H1 (cell line): ENCODE measurements at regions not wholly inside any gene's neighbourhood (a gene's known extent, or its start where the extent isn't known, plus 50 kb on each side); places are given as distances from the start of the nearest gene placed in this dataset.

ENCODE experiments used
- CTCF ChIA-PET: fragments of 300-600 bp; sonication (Branson Sonifier 250); formaldehyde crosslinking; loops from one replicate; lab custom pipeline; 2021; ENCODE audit not compliant: partially characterized antibody; lab: Charles Lee
- POLR2A ChIA-PET: fragments of 300-600 bp; sonication (Branson Sonifier 250); formaldehyde crosslinking; loops from one replicate; lab custom pipeline; 2021; ENCODE audit warnings: inconsistent platforms; ENCODE audit not compliant: partially characterized antibody; lab: Charles Lee
- DNase-seq, 2 experiments: peaks; one replicate each; pipeline versions ENCODE4 v3.0.0 to v3.0.0-alpha.2; 2010 to 2022; ENCODE audit warnings: low spot score in 2 of 2, low read depth in 1 of 2, mixed read lengths in 1 of 2
- FAIRE-seq: peaks from 2 replicates; lab custom pipeline; 2011; peaks lifted over from hg19 to GRCh38; lab: Jason Lieb, UNC
- H2AFZ ChIP-seq: 2 replicates; pipeline ENCODE4 v1.8.1; 2012; ENCODE audit warnings: low read length, inconsistent platforms
- H2AK5ac ChIP-seq: 2 replicates; pipeline ENCODE4 v1.6.1; 2013; ENCODE audit warnings: low read depth, low read length
- H2BK120ac ChIP-seq: replicated peaks from 2 replicates; pipeline ENCODE3; 2013; ENCODE audit warnings: low read depth, low read length, inconsistent platforms
- H2BK12ac ChIP-seq: 2 replicates; pipeline ENCODE4 v1.6.1; 2013; ENCODE audit warnings: low read depth, low read length
- H2BK15ac ChIP-seq: 2 replicates; pipeline ENCODE4 v1.6.1; 2013; ENCODE audit warnings: low read length
- H2BK20ac ChIP-seq: 2 replicates; pipeline ENCODE4 v1.6.1; 2013; ENCODE audit warnings: low read length
- H2BK5ac ChIP-seq: 2 replicates; pipeline ENCODE4 v1.6.1; 2013; ENCODE audit warnings: low read depth, low read length
- H3K14ac ChIP-seq: 2 replicates; pipeline ENCODE4 v1.6.1; 2013; ENCODE audit warnings: inconsistent platforms; ENCODE audit not compliant: insufficient read length
- H3K18ac ChIP-seq: 2 replicates; pipeline ENCODE4 v1.6.1; 2013; ENCODE audit warnings: low read length; ENCODE audit errors: extremely low read depth
- H3K23ac ChIP-seq: 2 replicates; pipeline ENCODE4 v1.6.1; 2013; ENCODE audit warnings: inconsistent platforms; ENCODE audit not compliant: insufficient read length
- H3K23me2 ChIP-seq: 2 replicates; pipeline ENCODE4 v1.6.1; 2013; ENCODE audit warnings: low read depth, low read length
- H3K27ac ChIP-seq: 2 replicates; pipeline ENCODE4 v1.6.1; 2011; ENCODE audit warnings: low read depth, low read length, inconsistent platforms
- H3K27me3 ChIP-seq, 4 experiments: replicated peaks in 1 of 4; 1 replicate in 1 of 4; 2 replicates in 3 of 4; pipeline versions ENCODE4 v1.6.1 to v1.8.1; 2011 to 2013; ENCODE audit warnings: low read length in 3 of 4, mild to moderate bottlenecking in 3 of 4, inconsistent platforms in 2 of 4, mixed read lengths in 2 of 4, moderate library complexity in 1 of 4; ENCODE audit not compliant: control insufficient read depth in 3 of 4, insufficient read depth in 3 of 4; ENCODE audit errors: extremely low read depth in 1 of 4
- H3K36me3 ChIP-seq, 4 experiments: 2 replicates each; pipeline versions ENCODE4 v1.6.1 to v1.8.1; 2011 to 2013; ENCODE audit warnings: mild to moderate bottlenecking in 4 of 4, low read length in 3 of 4, moderate library complexity in 2 of 4, control low read depth in 1 of 4, inconsistent platforms in 1 of 4; ENCODE audit not compliant: insufficient read depth in 4 of 4, control insufficient read depth in 2 of 4
- H3K4ac ChIP-seq: replicated peaks from 2 replicates; pipeline ENCODE3; 2013; ENCODE audit warnings: low read length, low read depth, mixed read lengths, inconsistent platforms; ENCODE audit not compliant: insufficient read length
- H3K4me1 ChIP-seq, 4 experiments: replicated peaks in 1 of 4; 1 replicate in 1 of 4; 2 replicates in 3 of 4; pipeline versions ENCODE4 v1.6.1 to v1.8.1; 2011 to 2013; ENCODE audit warnings: low read length in 3 of 4, inconsistent platforms in 2 of 4, mixed read lengths in 1 of 4; ENCODE audit not compliant: insufficient read depth in 4 of 4, control insufficient read depth in 3 of 4
- H3K4me2 ChIP-seq, 2 experiments: 2 replicates each; pipeline versions ENCODE4 v1.6.1 to v1.8.1; 2011 to 2013; ENCODE audit warnings: low read depth in 2 of 2, low read length in 2 of 2, control low read depth in 1 of 2, inconsistent platforms in 1 of 2, mild to moderate bottlenecking in 1 of 2; ENCODE audit not compliant: insufficient read depth in 1 of 2
- H3K4me3 ChIP-seq, 4 experiments: fragments of 200-600, 300-600 bp in 1 of 4; sonication (generic), shearing (Covaris generic), sonication (Bioruptor Twin) in 1 of 4; 2 replicates each; pipeline versions ENCODE4 v1.5.1 to v1.8.1; 2011 to 2016; ENCODE audit warnings: low read length in 4 of 4, low read depth in 3 of 4, control low read depth in 2 of 4, inconsistent platforms in 2 of 4, mild to moderate bottlenecking in 2 of 4, mixed read lengths in 1 of 4, moderate library complexity in 1 of 4; ENCODE audit not compliant: insufficient read depth in 2 of 4; ENCODE audit errors: extremely low read depth in 1 of 4
- H3K56ac ChIP-seq: replicated peaks from 2 replicates; pipeline ENCODE3; 2013; ENCODE audit warnings: low read depth, mild to moderate bottlenecking, mixed read lengths, low read length, inconsistent platforms; ENCODE audit not compliant: insufficient read length
- H3K79me1 ChIP-seq: 2 replicates; pipeline ENCODE4 v1.6.1; 2013; ENCODE audit warnings: low read depth, low read length, control low read depth
- H3K79me2 ChIP-seq, 2 experiments: 2 replicates each; pipeline versions ENCODE4 v1.6.1 to v1.8.1; 2012 to 2013; ENCODE audit warnings: low read length in 2 of 2, mild to moderate bottlenecking in 2 of 2, inconsistent platforms in 1 of 2; ENCODE audit not compliant: insufficient read depth in 2 of 2, control insufficient read depth in 1 of 2
- H3K9ac ChIP-seq, 4 experiments: replicated peaks in 1 of 4; 1 replicate in 1 of 4; 2 replicates in 3 of 4; pipeline versions ENCODE4 v1.6.1 to v1.8.1; 2011 to 2013; ENCODE audit warnings: low read depth in 3 of 4, low read length in 3 of 4, control low read depth in 2 of 4, mild to moderate bottlenecking in 2 of 4, moderate library complexity in 2 of 4, inconsistent platforms in 1 of 4; ENCODE audit errors: extremely low read depth in 1 of 4
- H3K9me3 ChIP-seq, 2 experiments: 2 replicates each; pipeline versions ENCODE4 v1.6.1 to v1.8.1; 2012 to 2013; ENCODE audit warnings: mild to moderate bottlenecking in 2 of 2, moderate library complexity in 2 of 2, control low read depth in 1 of 2, inconsistent platforms in 1 of 2, low read depth in 1 of 2, low read length in 1 of 2, mixed read lengths in 1 of 2; ENCODE audit not compliant: insufficient read depth in 2 of 2
- H4K20me1 ChIP-seq, 2 experiments: replicated peaks in 1 of 2; 2 replicates each; pipeline versions ENCODE3 to v1.8.1; 2011 to 2013; ENCODE audit warnings: inconsistent platforms in 2 of 2, low read length in 2 of 2, mild to moderate bottlenecking in 1 of 2; ENCODE audit not compliant: insufficient read depth in 2 of 2, control insufficient read depth in 1 of 2
- H4K5ac ChIP-seq: 2 replicates; pipeline ENCODE4 v1.6.1; 2013; ENCODE audit warnings: low read length, low read depth, mixed read lengths, inconsistent platforms; ENCODE audit not compliant: insufficient read length
- H4K8ac ChIP-seq: 2 replicates; pipeline ENCODE4 v1.8.0; 2013; ENCODE audit warnings: mild to moderate bottlenecking, moderate library complexity, low read length, inconsistent platforms; ENCODE audit not compliant: insufficient read depth; ENCODE audit errors: extremely low read depth
- H4K91ac ChIP-seq: replicated peaks from 2 replicates; pipeline ENCODE3; 2013; ENCODE audit warnings: low read length, mixed read lengths, inconsistent platforms; ENCODE audit not compliant: insufficient read length
- ASH2L ChIP-seq: fragments of 200-600, 300-600 bp; sonication (generic); IDR thresholded peaks from one replicate; pipeline ENCODE4 v1.7.1; 2017; ENCODE audit warnings: low read length
- BRCA1 ChIP-seq: IDR thresholded peaks from 2 replicates; pipeline ENCODE4 v1.6.1; 2012; ENCODE audit warnings: low read depth, low read length, improper control_type of control experiment
- CBX5 ChIP-seq: fragments of 300-800, 300-1000 bp; sonication (generic); IDR thresholded peaks from 2 replicates; pipeline ENCODE4 v1.7.1; 2016; ENCODE audit warnings: antibody characterized with exemption, low read length, low read depth
- CBX8 ChIP-seq: fragments of 300-800, 300-1000 bp; sonication (generic); IDR thresholded peaks from 2 replicates; pipeline ENCODE4 v1.7.1; 2016; ENCODE audit warnings: low read depth, low read length, borderline replicate concordance
- CHD1 ChIP-seq: IDR thresholded peaks from 2 replicates; pipeline ENCODE4 v1.6.1; 2012; ENCODE audit warnings: low read depth, low read length, improper control_type of control experiment
- CREB1 ChIP-seq: IDR thresholded peaks from 2 replicates; pipeline ENCODE4 v1.6.1; 2012; ENCODE audit warnings: inconsistent platforms
- FOSL1 ChIP-seq: IDR thresholded peaks from 2 replicates; pipeline ENCODE4 v1.6.1; 2011; ENCODE audit warnings: mild to moderate bottlenecking, low read depth, low read length, moderate library complexity; ENCODE audit not compliant: insufficient read depth
- GABPA ChIP-seq: IDR thresholded peaks from 2 replicates; pipeline ENCODE4 v1.6.1; 2011; ENCODE audit warnings: mild to moderate bottlenecking, low read length, moderate library complexity, borderline replicate concordance; ENCODE audit not compliant: insufficient read depth
- HDAC2 ChIP-seq, 2 experiments: fragments of 300-600 bp in 1 of 2; sonication (generic) in 1 of 2; IDR thresholded peaks; 2 replicates each; pipeline ENCODE4 v1.6.1; 2011 to 2012; ENCODE audit warnings: low read depth in 2 of 2, low read length in 2 of 2, mild to moderate bottlenecking in 2 of 2, moderate library complexity in 2 of 2, borderline replicate concordance in 1 of 2, inconsistent platforms in 1 of 2
- JUN ChIP-seq: IDR thresholded peaks from 2 replicates; pipeline ENCODE4 v1.6.1; 2011; ENCODE audit warnings: low read depth, mild to moderate bottlenecking, improper control_type of control experiment, low read length
- NRF1 ChIP-seq: IDR thresholded peaks from 2 replicates; pipeline ENCODE4 v1.6.1; 2011; ENCODE audit warnings: mild to moderate bottlenecking, low read depth, low read length, improper control_type of control experiment
- POU5F1 ChIP-seq: IDR thresholded peaks from 2 replicates; pipeline ENCODE4 v1.6.1; 2011; ENCODE audit warnings: low read depth, mild to moderate bottlenecking, low read length, moderate library complexity
- SIX5 ChIP-seq: IDR thresholded peaks from 2 replicates; pipeline ENCODE4 v1.6.1; 2011; ENCODE audit warnings: mild to moderate bottlenecking, low read depth, low read length
- SP4 ChIP-seq: IDR thresholded peaks from 2 replicates; pipeline ENCODE4 v1.6.1; 2012; ENCODE audit warnings: low read length, inconsistent platforms
- YY1 ChIP-seq: IDR thresholded peaks from 2 replicates; pipeline ENCODE4 v1.6.1; 2011; ENCODE audit warnings: low read depth, mild to moderate bottlenecking, low read length
- WGBS, 2 experiments: shearing (Covaris generic) in 1 of 2; methylation state at CpG; one replicate each; pipeline versions ENCODE4 v1.1.6 to v1.1.7; 2013 to 2015; ENCODE audit warnings: low lambda C conversion rate in 2 of 2, mixed read lengths in 2 of 2, inconsistent platforms in 1 of 2, low coverage in 1 of 2, missing lambda C conversion rate in 1 of 2; ENCODE audit not compliant: insufficient replicate concordance in 2 of 2, insufficient coverage in 1 of 2, insufficient read length in 1 of 2; ENCODE audit errors: extremely low coverage in 1 of 2, missing lambda C conversion rate in 1 of 2; 5-methylcytosine and 5-hydroxymethylcytosine counted together

GRCh38 chr13:109272595-109273325, 513.6 kb downstream of the IRS2 start:
- no peak overlapping the region for H4K91ac ChIP-seq
- POLR2A ChIA-PET, result no interaction called here
- TF ChIP-seq SP4 (no peak), GABPA (no peak), SIX5 (no peak), YY1 (no peak), CREB1 (no peak), CHD1 (no peak), POU5F1 (no peak), JUN (no peak), FOSL1 (no peak), NRF1 (no peak), ASH2L (no peak), HDAC2 (IDR thresholded peaks at IDR 0.05; ENCODE audit: borderline replicate concordance in 1 of 2, low read depth in 2 of 2, low read length in 2 of 2) (no peak), BRCA1 (no peak), CBX8 (no peak), CBX5 (no peak)

More at GRCh38 chr13:109272595-109273325, 513.6 kb downstream of the IRS2 start:
- H3K14ac ChIP-seq, result no peak overlapping the region
- H4K20me1 ChIP-seq, result no peaks in the 10 kb centered on the region
- peaks cover 1 to 9% (median 7%) of the 10 kb centered on the region in 4 experiments; a peak in 5 of 7 replicates for H3K4me1 ChIP-seq
- WGBS, 2 experiments, result 79% methylated on average over 6 of the region's 6 CpGs; no CpG with 5 or more reads in 1 of the 2 experiments
- H2AK5ac ChIP-seq, result no peak overlapping the region
- H3K56ac ChIP-seq, result no peak overlapping the region
- H3K23ac ChIP-seq, result no peak overlapping the region
- no peak overlapping the region for H3K9ac ChIP-seq
- H2BK20ac ChIP-seq, result no peak overlapping the region
- peak overlapping the region; percentile 56; the same call in 1 of the 2 replicates for H2BK12ac ChIP-seq
- H3K36me3 ChIP-seq, result peaks cover 0 to 2% (median 0%) of the 10 kb centered on the region in 4 experiments; a peak in 1 of 8 replicates
- peak overlapping the region in 1 of 4 experiments; percentile 9; a peak in 1 of 8 replicates for H3K4me3 ChIP-seq
- DNase-seq, result no peak
- no peak overlapping the region for H3K18ac ChIP-seq
- no peaks in the 10 kb centered on the region for H3K27me3 ChIP-seq
- no peak overlapping the region for H2BK120ac ChIP-seq
- H3K9me3 ChIP-seq, result no peaks in the 10 kb centered on the region
- no peak overlapping the region for H3K4me2 ChIP-seq
- no peak for FAIRE-seq
- H3K27ac ChIP-seq, result no peak overlapping the region
- no peaks in the 10 kb centered on the region for H3K79me2 ChIP-seq
- H4K8ac ChIP-seq, result no peak overlapping the region
- H4K5ac ChIP-seq, result no peak overlapping the region
- no peaks in the 10 kb centered on the region for H3K23me2 ChIP-seq
- CTCF ChIA-PET, result interaction anchor here (0.6 kb wide), 1 partner anchor 57 kb away, joined by 4 read pairs; no protein-coding TSS in a partner anchor
- no peak overlapping the region for H3K4ac ChIP-seq
- H2BK5ac ChIP-seq, result no peak overlapping the region
- no peak overlapping the region for H2AFZ ChIP-seq
- no peak overlapping the region for H2BK15ac ChIP-seq
- no peaks in the 10 kb centered on the region for H3K79me1 ChIP-seq
